ENCODE measurements at regions not wholly inside any gene's neighbourhood (a gene's known extent, or its start where the extent isn't known, plus 50 kb on each side); places are given as distances from the start of the nearest gene placed in this dataset.

DNA sequence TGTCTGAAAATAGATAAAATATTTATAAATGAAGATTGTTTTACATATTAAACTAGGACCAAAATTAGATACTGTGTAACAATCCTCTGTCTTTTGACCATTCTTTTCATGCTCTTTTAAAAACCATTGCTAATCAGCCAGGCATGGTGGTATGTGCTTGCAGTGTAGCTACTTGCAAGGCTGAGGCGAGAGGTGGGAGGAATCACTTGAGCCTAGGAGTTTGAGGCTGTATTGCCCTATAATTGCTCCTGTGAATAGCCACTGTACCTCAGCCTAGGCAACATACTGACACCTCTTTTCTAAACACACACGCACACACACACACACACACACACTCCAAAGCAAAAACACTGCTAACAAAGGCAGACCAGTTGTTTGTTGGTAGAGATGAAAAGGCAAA lies 259.2 kb downstream of the JRKL start:
- no peak for TF ChIP-seq CTCF (conservative IDR thresholded peaks at IDR 0.05; ENCODE audit: low read depth, low read length)
- no peak for TF ChIP-seq MAFK (IDR thresholded peaks at IDR 0.05; ENCODE audit: low read depth, low read length)
- no peak for TF ChIP-seq CEBPB (IDR thresholded peaks at IDR 0.05; ENCODE audit: low read depth, low read length)
- TF ChIP-seq SMC3 (IDR thresholded peaks at IDR 0.05; ENCODE audit: low read depth, low read length), result no peak
- no peak for TF ChIP-seq USF2 (IDR thresholded peaks at IDR 0.05; ENCODE audit: low read depth, low read length)
- no peak for TF ChIP-seq MXI1 (IDR thresholded peaks at IDR 0.05; ENCODE audit: borderline replicate concordance, low read depth, low read length)
- no peak for TF ChIP-seq ELK1 (IDR thresholded peaks at IDR 0.05; ENCODE audit: borderline replicate concordance, low read depth, low read length)
- no peak for TF ChIP-seq POLR2A (IDR thresholded peaks at IDR 0.05; ENCODE audit: low read depth, low read length)
- TF ChIP-seq FOS (IDR thresholded peaks at IDR 0.05; ENCODE audit: low read depth, low read length), result no peak
- TF ChIP-seq MAZ (IDR thresholded peaks at IDR 0.05; ENCODE audit: borderline replicate concordance, low read depth, low read length), result no peak

All from IMR-90 (cell line).